ENCODE measurements at regions not wholly inside any gene's neighbourhood (a gene's known extent, or its start where the extent isn't known, plus 50 kb on each side); places are given as distances from the start of the nearest gene placed in this dataset.

GRCh38 chr3:170752571-170753155 lies 117.3 kb downstream of the RPL22L1 start:
- H3K4me1 Mint-ChIP-seq (ENCODE audit: low read depth, unreplicated experiment): peaks cover 30% of the 10 kb centered on the region
- CTCF ChIA-PET: interaction anchor here (0.7 to 1.4 kb wide), 2 partner anchors 8 to 59 kb away, joined by 3 to 4 read pairs; no protein-coding TSS in a partner anchor
- no peak overlapping the region for H3K4me3 Mint-ChIP-seq (ENCODE audit: low read depth, unreplicated experiment)
- H3K9me3 Mint-ChIP-seq (ENCODE audit: low read depth, unreplicated experiment): peaks cover 3% of the 10 kb centered on the region
- no peaks in the 10 kb centered on the region for H3K27me3 Mint-ChIP-seq (ENCODE audit: unreplicated experiment)
- DNase-seq: no peak
- no peak overlapping the region for H3K27ac Mint-ChIP-seq (ENCODE audit: unreplicated experiment)
- no peaks in the 10 kb centered on the region for H3K36me3 Mint-ChIP-seq (ENCODE audit: insufficient read depth, unreplicated experiment)
- no TSS peak for BruUV-seq (replicated peaks)
- TF ChIP-seq, protein P1, sequence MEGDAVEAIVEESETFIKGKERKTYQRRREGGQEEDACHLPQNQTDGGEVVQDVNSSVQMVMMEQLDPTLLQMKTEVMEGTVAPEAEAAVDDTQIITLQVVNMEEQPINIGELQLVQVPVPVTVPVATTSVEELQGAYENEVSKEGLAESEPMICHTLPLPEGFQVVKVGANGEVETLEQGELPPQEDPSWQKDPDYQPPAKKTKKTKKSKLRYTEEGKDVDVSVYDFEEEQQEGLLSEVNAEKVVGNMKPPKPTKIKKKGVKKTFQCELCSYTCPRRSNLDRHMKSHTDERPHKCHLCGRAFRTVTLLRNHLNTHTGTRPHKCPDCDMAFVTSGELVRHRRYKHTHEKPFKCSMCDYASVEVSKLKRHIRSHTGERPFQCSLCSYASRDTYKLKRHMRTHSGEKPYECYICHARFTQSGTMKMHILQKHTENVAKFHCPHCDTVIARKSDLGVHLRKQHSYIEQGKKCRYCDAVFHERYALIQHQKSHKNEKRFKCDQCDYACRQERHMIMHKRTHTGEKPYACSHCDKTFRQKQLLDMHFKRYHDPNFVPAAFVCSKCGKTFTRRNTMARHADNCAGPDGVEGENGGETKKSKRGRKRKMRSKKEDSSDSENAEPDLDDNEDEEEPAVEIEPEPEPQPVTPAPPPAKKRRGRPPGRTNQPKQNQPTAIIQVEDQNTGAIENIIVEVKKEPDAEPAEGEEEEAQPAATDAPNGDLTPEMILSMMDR (IDR thresholded peaks at IDR 0.05; ENCODE audit: unreplicated experiment): no peak
- intact Hi-C loops (cut with micrococcal nuclease; ENCODE audit: unreplicated experiment): no loop called here

DNA sequence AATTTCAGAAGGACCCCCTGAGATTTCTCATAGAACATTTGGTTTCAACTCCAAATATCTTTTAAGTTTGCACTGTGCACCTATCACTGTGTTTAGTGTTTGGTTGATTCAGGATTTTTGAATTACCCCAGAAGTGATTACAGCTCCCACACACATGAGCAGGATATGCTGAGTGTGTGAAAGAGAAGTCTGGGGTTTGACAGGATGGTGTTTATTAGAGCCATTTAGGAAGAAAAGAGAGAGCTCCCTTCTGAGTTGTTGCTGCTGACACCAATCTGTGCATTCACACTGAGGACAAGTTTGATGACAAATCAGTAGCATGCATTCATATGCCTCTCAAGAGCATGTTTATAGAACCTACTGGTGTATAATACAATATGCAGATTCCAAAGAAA lies 118.1 kb downstream of the RPL22L1 start:
- Mint-ChIP-seq H3K27me3 (ENCODE audit: unreplicated experiment) (no peaks in the 10 kb centered on the region), H3K27ac (ENCODE audit: unreplicated experiment) (peak overlapping the region; percentile 46), H3K4me3 (ENCODE audit: low read depth, unreplicated experiment) (no peak overlapping the region), H3K9me3 (ENCODE audit: low read depth, unreplicated experiment) (peaks cover 3% of the 10 kb centered on the region), H3K36me3 (ENCODE audit: insufficient read depth, unreplicated experiment) (no peaks in the 10 kb centered on the region), H3K4me1 (ENCODE audit: low read depth, unreplicated experiment) (peaks cover 33% of the 10 kb centered on the region)
- intact Hi-C loops (cut with micrococcal nuclease; ENCODE audit: unreplicated experiment): no loop called here
- CTCF ChIA-PET: interaction anchor here (0.7 to 1.4 kb wide), 4 partner anchors 8 to 60 kb away, joined by 3 to 4 read pairs (median 3); no protein-coding TSS in a partner anchor
- no TSS peak for BruUV-seq (replicated peaks)
- TF ChIP-seq, protein P1 (IDR thresholded peaks at IDR 0.05; ENCODE audit: unreplicated experiment): no peak
- DNase-seq: no peak

DNA sequence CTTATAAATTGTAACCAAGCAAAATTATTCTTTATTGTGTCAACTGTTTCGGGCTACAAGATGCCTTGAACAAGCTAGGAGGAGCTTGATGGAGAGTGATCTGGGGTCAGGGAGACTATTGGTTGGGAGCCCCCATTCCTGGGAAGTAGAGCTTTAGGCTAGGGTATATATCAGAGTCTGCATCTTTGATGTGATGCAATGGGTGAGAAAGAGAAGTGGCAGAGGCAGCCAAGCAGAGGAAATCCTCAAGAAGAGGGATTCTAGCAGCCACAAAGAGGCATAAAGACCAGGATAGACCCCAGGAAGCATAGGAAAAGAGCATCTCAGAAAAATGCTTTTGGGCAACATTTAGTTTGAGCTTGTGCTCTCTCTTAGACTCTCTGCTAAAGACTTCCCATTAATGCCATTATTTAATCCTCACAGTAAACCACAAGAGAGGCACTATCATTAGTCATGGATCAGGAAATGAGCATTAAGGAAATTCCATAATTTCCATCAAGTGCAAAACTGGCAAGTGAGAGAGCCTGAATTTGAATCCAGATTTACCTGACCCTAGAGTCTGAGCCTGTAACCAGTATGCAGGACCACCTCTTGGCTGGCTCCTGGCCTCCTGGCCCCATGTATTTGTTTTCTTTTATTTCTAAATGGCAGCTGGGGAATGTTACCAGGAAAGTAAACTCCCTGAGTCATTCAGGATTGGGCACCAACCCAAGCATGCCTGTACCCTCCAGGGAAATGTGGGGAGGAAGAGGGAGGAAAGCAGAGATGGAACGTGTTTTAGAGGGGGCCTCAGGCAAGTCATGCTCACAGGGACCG lies 118.7 kb downstream of the RPL22L1 start:
- peak; percentile 70 for DNase-seq
- H3K4me1 Mint-ChIP-seq (ENCODE audit: low read depth, unreplicated experiment): peaks cover 39% of the 10 kb centered on the region
- TF ChIP-seq, protein P1 (IDR thresholded peaks at IDR 0.05; ENCODE audit: unreplicated experiment): no peak
- H3K27ac Mint-ChIP-seq (ENCODE audit: unreplicated experiment): peak overlapping the region; percentile 46
- H3K27me3 Mint-ChIP-seq (ENCODE audit: unreplicated experiment): no peaks in the 10 kb centered on the region
- intact Hi-C loops (cut with micrococcal nuclease; ENCODE audit: unreplicated experiment): no loop called here
- CTCF ChIA-PET: interaction anchor here (0.9 to 1.4 kb wide), 5 partner anchors 9 to 61 kb away, joined by 3 to 4 read pairs (median 3); no protein-coding TSS in a partner anchor
- no TSS peak for BruUV-seq (replicated peaks)
- no peaks in the 10 kb centered on the region for H3K36me3 Mint-ChIP-seq (ENCODE audit: insufficient read depth, unreplicated experiment)
- H3K9me3 Mint-ChIP-seq (ENCODE audit: low read depth, unreplicated experiment): peaks cover 7% of the 10 kb centered on the region
- H3K4me3 Mint-ChIP-seq (ENCODE audit: low read depth, unreplicated experiment): no peak overlapping the region

- CTCF ChIA-PET: interaction anchor here (0.6 to 0.9 kb wide), 2 partner anchors 33 to 200 kb away, joined by 3 to 9 read pairs; no protein-coding TSS in a partner anchor
- no peaks in the 10 kb centered on the region for H3K36me3 Mint-ChIP-seq (ENCODE audit: insufficient read depth, unreplicated experiment)
- no TSS peak for BruUV-seq (replicated peaks)
- peaks cover 47% of the 10 kb centered on the region for H3K4me1 Mint-ChIP-seq (ENCODE audit: low read depth, unreplicated experiment)
- no peaks in the 10 kb centered on the region for H3K27me3 Mint-ChIP-seq (ENCODE audit: unreplicated experiment)
- H3K4me3 Mint-ChIP-seq (ENCODE audit: low read depth, unreplicated experiment): no peak overlapping the region
- intact Hi-C loops (cut with micrococcal nuclease; ENCODE audit: unreplicated experiment): no loop called here
- no peak for DNase-seq
- H3K27ac Mint-ChIP-seq (ENCODE audit: unreplicated experiment): peak overlapping the region; percentile 46
- TF ChIP-seq, protein P1 (IDR thresholded peaks at IDR 0.05; ENCODE audit: unreplicated experiment): no peak
- H3K9me3 Mint-ChIP-seq (ENCODE audit: low read depth, unreplicated experiment): peaks cover 7% of the 10 kb centered on the region
These were observed 119.5 kb downstream of the RPL22L1 start for GRCh38 chr3:170750478-170750830.

Data from Calu3 (cell line).